ENCODE measurements at regions not wholly inside any gene's neighbourhood (a gene's known extent, or its start where the extent isn't known, plus 50 kb on each side); places are given as distances from the start of the nearest gene placed in this dataset.
"Not testable (repeated sequence)": the region's sequence is repeated elsewhere in the genome, so short reads cannot be mapped to it uniquely, and the experiment has no call there.

DNA sequence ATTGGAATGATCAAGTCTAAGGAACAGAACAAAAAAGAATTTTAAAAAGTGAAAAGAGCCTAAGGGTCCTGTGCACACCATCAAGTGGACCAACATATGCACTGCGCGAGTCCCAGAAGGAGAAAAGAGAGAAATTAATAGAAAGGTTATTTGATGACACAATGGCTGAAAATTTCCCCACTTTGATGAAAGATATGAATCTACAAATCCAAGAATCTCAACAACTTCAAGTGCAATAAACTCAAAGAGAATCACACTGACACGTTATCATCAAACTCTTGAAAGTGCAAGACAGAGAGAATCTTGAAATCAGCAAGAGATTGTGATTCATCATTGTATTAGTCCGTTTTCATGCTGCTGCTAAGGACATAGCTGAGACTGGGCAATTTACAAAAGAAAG is 230.8 kb downstream of the ADAMTS15 start:
- no peak for DNase-seq

DNA sequence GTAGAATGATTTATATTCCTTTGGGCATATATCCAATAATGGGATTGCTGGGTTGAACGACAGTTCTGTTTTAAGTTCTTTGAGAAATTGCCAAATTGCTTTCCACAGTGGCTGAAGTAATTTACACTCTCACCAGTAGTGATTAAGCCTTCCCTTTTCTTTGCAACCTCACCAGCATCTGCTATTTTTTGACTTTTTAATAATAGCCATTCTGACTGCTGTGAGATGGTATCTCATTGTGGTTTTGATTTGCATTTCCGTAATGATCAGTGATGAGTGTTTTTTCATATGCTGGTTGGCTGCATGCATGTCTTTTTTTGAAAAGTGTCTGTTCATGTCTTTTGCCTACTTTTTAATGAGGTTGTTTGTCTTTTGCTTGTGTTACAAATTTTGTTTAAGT is 233.8 kb downstream of the SNX19 start:
- not testable (repeated sequence) for DNase-seq

DNA sequence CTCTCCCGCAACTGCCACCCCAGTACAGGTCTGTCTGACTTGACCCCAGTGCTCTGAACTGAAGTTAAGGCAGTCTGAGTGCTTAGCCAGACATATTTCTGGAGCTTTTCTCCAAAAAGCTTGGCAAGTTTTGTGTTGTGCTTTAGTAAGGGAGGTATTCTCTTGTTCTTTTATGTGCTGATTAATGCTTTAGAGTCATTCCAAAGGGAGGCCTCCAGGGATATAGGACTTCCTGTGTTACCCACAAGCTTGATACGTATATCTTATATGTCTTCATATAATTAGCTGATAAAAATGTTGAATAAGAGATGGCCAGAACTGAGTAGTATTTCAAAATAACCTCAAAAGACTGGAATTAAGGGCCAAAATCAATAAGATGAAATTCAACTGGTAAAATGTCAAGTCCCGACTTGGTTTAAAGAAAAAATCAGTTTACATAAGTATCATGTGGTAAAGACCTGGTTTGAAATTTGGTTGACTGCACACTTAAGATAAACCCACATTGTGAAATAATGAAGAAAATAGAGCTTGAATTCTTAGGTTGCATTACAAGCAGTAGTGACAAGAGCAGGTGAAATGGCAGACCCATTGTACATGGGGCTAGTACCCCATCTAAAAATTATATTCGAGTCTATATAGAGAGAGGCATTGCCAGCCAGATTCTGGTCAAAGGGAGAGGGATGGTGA is 226.9 kb downstream of the SNX19 start:
- no peak for DNase-seq

- DNase-seq = no peak
Observed at GRCh38 chr11:130691581-130691980, 224.7 kb downstream of the SNX19 start.

DNA sequence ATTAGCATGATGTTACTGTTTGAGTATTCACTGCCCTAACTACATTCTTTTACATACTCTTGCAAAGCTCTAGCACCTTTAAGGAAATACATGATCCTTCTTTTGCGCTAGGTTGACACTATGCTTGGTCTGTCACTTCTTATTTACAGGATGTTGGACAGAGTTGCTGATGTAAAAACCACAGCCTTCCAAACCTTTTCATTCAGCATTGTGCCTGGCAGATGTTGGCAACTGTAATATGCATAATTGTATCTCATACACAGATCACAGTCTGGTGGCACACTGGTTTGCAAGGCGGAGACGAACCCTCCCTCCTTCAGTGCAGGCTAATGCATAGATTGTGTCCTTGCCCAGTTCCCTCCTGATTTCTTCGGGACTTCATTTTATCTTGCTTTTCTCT is 224.1 kb downstream of the SNX19 start:
- no peak for DNase-seq

- DNase-seq = no peak
Observed at GRCh38 chr11:130693543-130693942, 222.7 kb downstream of the SNX19 start.

- DNase-seq = no peak
Observed at GRCh38 chr11:130694488-130695045, 221.7 kb downstream of the SNX19 start.

- DNase-seq = no peak
Observed at GRCh38 chr11:130698174-130698573, 218.1 kb downstream of the SNX19 start.

GRCh38 chr11:130699561-130699960 is 216.7 kb downstream of the SNX19 start:
- DNase-seq = no peak

DNA sequence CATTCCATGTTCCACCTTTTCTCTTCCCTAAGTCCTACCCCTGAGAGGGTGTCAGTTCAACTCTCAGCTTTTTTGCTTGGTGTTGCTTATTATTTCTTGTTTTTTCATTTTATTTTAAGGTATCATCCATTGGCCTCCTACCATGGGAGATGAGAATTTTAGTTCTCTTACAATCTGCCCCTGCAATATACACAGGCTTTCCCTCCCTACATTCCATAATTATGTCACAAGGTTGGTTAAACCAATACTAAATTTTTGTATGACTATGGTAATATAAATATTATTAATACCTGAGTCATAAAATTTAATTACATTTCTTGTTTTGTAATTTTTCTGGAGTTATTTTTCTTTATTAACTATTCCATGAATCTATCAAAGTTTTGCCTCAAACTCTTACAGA is 216.2 kb downstream of the SNX19 start:
- no peak for DNase-seq

GRCh38 chr11:130703489-130704190 is 212.6 kb downstream of the SNX19 start:
- no peak for DNase-seq

- DNase-seq = no peak
Observed at GRCh38 chr11:130705670-130706421, 210.4 kb downstream of the SNX19 start.

- DNase-seq = no peak
Observed at GRCh38 chr11:130706572-130706971, 209.7 kb downstream of the SNX19 start.

DNA sequence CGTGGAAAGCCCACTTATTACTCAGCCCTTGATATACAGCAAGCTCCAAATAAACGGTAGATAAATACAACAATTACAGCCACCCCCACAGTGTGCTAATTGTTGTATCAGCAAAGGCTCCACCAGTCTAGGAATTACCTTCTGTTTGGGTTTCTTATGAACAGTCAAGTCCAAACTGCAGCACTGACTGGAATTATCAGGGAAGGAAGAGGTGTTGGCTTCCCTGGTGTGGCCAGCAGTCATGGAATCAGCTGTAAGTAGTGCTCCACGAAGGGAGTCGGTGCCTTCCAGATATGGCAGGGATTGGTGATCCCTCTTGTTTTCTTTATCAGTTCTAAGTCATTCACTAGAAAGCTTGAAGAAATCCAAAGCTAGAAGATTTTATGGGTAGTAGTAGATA is 209.1 kb downstream of the SNX19 start:
- DNase-seq = no peak

DNA sequence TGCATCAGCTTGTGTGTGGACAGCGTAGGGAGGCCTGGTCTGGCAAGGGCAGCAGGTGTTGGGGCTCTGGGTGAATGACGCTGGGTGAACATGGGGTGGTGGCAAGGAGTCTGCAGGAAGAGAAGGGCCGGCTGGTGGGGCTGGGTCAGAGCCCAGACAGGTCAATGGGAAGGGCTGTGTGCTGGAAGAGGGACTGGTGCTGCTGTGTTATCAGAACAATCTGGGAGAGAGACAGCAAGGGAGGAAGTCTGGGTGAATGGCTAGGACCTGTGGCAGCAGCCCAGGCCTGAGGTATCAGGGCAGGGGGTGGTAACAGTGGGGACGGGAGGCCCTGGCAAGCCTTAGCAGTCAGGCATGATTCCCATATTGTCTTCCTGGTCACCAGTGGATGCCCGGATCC is 206.7 kb downstream of the SNX19 start:
- DNase-seq = no peak

DNA sequence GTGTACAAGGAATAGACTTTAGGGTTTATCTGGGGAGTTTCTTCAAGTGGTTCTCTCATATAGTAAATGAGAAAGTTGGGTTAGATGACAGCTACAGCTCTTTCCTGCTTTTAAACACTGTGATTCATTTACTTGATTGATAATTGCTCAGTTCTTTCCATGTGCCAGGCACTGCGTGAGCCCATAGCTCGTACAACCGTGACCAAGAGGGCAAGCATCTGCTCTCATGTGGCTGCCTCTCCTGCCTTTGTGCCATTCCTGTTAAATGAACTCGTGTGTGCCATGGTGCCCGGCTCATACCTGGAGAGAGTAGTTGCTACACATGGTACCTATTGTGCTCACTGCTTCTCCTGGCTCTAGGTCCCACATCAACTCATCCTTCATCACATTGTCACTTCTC is 206.3 kb downstream of the SNX19 start:
- no peak for DNase-seq

DNA sequence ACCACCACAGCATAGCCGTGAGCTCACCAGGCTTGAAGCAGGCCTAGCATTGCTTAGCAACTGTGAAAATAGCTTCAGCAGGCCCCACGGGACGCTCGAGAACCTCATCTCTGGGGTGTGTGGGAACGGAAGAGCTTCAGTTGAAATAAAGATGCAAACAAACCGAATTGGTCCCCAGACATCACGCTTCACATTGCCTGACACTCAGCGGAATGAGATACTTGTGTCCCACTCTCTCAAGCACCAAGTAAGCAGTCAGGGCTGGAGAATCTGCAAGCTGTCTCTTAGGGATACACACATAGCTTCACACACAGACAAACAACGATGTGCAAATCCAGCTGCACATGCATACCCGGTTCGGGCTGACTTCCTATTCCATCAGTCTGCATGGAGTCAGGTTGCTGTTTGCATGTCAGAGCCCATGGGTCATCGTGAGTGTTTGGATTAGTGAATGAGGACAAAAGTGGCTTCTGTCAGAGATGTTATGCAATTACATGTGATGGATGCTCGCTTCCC is 205.7 kb downstream of the SNX19 start:
- no peak for DNase-seq

GRCh38 chr11:130711193-130711592 is 205.1 kb downstream of the SNX19 start:
- no peak for DNase-seq

- no peak for DNase-seq
Observed at GRCh38 chr11:130712480-130712879, 203.8 kb downstream of the SNX19 start.

DNA sequence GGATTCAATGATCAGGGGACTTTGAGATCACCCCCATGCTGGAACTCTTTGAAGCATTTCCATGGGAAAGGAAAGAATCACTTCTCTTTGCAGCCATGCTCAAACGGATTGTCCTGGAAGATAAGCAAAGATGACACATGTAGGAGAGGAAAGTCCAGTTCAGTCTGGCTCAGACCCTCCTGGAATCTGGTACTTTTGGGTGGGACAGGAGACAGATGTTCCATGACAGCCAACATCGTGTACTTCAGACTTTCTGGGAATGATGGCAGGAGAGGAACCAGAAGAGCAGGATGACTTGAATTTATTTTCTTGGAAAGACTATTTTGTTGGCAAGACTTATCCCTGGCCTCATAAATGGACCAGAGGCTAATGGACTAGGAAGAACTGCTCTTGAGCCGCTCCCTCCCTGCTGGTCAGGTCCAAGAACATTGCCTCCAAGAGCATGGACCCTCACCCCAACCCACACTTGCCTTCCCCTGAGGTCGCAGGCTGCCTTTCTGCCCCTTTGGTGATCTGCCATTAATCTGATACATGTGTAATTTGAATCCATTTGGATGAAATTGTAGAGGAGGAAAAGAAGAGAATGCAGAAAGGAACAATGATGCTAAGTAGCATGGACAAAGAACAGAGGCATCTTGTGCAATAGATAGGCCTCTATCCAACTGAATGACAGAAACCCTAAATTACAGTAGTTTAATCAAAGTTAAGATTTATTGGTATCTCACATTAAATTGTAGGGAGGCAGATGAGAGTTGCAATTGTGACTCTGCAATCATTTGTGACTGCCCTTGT is 201.0 kb downstream of the SNX19 start:
- no peak for DNase-seq

GRCh38 chr11:130715877-130716220 is 200.4 kb downstream of the SNX19 start:
- DNase-seq = no peak

DNA sequence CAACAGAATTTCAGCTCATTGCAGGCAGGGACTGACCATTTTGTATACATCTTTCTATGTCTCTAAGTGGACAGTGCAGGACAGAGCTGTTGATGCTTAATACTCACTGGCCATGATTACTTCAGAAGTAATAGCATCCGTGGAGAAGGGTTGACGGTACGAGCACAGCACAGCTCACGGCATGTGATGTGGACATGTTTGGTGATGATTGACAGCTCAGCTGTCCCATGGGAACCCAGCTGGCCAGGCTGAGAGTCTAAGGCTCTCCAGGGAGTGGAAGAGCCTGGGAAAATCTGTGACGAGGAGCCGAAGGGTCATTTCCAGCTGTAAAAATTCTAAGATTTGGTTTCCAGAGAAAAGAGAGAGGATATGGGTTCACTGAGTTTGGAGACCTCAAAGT is 198.2 kb downstream of the SNX19 start:
- DNase-seq = no peak

Data from activated T-cell treated with anti-CD3 and anti-CD28 coated beads, Interleukin-2, amount 50 U/mL, for 48 hours (primary cell).